ENCODE measurements at regions not wholly inside any gene's neighbourhood (a gene's known extent, or its start where the extent isn't known, plus 50 kb on each side); places are given as distances from the start of the nearest gene placed in this dataset.

DNA sequence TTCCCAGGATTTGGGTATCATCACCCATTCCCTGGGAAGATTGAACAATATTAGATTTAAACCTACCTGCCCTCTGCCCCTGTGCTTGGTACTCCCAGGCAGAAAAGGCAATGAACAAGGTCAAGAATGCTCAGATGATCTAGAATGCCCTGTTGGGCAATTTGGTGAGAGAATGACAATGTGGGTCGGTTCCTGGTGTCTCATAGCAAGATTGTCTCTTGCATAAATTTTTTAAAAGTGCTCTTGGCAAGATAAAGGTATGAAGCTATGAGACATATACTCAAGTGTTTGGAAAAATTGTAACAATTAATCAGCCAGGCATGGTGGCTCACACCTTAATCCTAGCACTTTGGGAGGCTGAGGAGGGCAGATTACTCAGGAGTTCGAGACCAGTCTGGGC, 86.0 kb upstream of the OTX2 start (continued):
- TF ChIP-seq, protein P1, sequence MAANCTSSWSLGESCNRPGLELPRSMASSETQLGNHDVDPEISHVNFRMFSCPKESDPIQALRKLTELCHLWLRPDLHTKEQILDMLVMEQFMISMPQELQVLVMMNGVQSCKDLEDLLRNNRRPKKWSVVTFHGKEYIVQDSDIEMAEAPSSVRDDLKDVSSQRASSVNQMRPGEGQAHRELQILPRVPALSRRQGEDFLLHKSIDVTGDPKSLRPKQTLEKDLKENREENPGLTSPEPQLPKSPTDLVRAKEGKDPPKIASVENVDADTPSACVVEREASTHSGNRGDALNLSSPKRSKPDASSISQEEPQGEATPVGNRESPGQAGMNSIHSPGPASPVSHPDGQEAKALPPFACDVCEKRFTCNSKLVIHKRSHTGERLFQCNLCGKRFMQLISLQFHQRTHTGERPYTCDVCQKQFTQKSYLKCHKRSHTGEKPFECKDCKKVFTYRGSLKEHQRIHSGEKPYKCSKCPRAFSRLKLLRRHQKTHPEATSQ (tag by site-specific recombination; IDR thresholded peaks at IDR 0.05): no peak
- TF ChIP-seq ZNF510 (tag by site-specific recombination; IDR thresholded peaks at IDR 0.05; ENCODE audit: insufficient replicate concordance): no peak

GRCh38 chr14:56895154-56895553, 84.9 kb upstream of the OTX2 start:
- ChIA-PET CTCF (interaction anchor here (0.6 kb wide), 1 partner anchor 282 kb away, joined by 3 read pairs; no protein-coding TSS in a partner anchor), POLR2A (interaction anchor here (0.7 kb wide), 1 partner anchor 38 kb away, joined by 5 read pairs; no protein-coding TSS in a partner anchor)
- TF ChIP-seq GLI2 (tag by site-specific recombination; IDR thresholded peaks at IDR 0.05; ENCODE audit: borderline replicate concordance, low read depth): no peak
- TF ChIP-seq, protein P2, sequence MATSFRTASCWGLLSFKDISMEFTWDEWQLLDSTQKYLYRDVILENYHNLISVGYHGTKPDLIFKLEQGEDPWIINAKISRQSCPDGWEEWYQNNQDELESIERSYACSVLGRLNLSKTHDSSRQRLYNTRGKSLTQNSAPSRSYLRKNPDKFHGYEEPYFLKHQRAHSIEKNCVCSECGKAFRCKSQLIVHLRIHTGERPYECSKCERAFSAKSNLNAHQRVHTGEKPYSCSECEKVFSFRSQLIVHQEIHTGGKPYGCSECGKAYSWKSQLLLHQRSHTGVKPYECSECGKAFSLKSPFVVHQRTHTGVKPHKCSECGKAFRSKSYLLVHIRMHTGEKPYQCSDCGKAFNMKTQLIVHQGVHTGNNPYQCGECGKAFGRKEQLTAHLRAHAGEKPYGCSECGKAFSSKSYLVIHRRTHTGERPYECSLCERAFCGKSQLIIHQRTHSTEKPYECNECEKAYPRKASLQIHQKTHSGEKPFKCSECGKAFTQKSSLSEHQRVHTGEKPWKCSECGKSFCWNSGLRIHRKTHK (tag by site-specific recombination; IDR thresholded peaks at IDR 0.05): no peak
- TF ChIP-seq MYNN (tag by site-specific recombination; IDR thresholded peaks at IDR 0.05; ENCODE audit: borderline replicate concordance): no peak
- TF ChIP-seq, protein P3, sequence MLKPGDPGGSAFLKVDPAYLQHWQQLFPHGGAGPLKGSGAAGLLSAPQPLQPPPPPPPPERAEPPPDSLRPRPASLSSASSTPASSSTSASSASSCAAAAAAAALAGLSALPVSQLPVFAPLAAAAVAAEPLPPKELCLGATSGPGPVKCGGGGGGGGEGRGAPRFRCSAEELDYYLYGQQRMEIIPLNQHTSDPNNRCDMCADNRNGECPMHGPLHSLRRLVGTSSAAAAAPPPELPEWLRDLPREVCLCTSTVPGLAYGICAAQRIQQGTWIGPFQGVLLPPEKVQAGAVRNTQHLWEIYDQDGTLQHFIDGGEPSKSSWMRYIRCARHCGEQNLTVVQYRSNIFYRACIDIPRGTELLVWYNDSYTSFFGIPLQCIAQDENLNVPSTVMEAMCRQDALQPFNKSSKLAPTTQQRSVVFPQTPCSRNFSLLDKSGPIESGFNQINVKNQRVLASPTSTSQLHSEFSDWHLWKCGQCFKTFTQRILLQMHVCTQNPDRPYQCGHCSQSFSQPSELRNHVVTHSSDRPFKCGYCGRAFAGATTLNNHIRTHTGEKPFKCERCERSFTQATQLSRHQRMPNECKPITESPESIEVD (tag by site-specific recombination; IDR thresholded peaks at IDR 0.05): no peak
- TF ChIP-seq ZNF138 (tag by site-specific recombination; IDR thresholded peaks at IDR 0.05; ENCODE audit: borderline replicate concordance): no peak
- no peak for TF ChIP-seq ZNF146 (tag by site-specific recombination; IDR thresholded peaks at IDR 0.05)
- TF ChIP-seq, protein P4, sequence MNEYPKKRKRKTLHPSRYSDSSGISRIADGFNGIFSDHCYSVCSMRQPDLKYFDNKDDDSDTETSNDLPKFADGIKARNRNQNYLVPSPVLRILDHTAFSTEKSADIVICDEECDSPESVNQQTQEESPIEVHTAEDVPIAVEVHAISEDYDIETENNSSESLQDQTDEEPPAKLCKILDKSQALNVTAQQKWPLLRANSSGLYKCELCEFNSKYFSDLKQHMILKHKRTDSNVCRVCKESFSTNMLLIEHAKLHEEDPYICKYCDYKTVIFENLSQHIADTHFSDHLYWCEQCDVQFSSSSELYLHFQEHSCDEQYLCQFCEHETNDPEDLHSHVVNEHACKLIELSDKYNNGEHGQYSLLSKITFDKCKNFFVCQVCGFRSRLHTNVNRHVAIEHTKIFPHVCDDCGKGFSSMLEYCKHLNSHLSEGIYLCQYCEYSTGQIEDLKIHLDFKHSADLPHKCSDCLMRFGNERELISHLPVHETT (tag by site-specific recombination; IDR thresholded peaks at IDR 0.05): no peak
- no peak for TF ChIP-seq OSR2 (tag by site-specific recombination; IDR thresholded peaks at IDR 0.05)
- TF ChIP-seq, protein P5, sequence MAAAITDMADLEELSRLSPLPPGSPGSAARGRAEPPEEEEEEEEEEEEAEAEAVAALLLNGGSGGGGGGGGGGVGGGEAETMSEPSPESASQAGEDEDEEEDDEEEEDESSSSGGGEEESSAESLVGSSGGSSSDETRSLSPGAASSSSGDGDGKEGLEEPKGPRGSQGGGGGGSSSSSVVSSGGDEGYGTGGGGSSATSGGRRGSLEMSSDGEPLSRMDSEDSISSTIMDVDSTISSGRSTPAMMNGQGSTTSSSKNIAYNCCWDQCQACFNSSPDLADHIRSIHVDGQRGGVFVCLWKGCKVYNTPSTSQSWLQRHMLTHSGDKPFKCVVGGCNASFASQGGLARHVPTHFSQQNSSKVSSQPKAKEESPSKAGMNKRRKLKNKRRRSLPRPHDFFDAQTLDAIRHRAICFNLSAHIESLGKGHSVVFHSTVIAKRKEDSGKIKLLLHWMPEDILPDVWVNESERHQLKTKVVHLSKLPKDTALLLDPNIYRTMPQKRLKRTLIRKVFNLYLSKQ (tag by site-specific recombination; IDR thresholded peaks at IDR 0.05; ENCODE audit: borderline replicate concordance): no peak
- H3K4me3 ChIP-seq (ENCODE audit: low read depth, low read length): no peak overlapping the region
- H3K9me3 ChIP-seq (ENCODE audit: control insufficient read depth, insufficient read depth, low read depth, low read length): no peaks in the 10 kb centered on the region
- H3K4me1 ChIP-seq (ENCODE audit: control insufficient read depth, insufficient read depth, low read length): peaks cover 3% of the 10 kb centered on the region; the same call in 1 of the 2 replicates
- H3K36me3 ChIP-seq (ENCODE audit: control insufficient read depth in 2 of 2, insufficient read depth in 1 of 2, low read length in 2 of 2): no peaks in the 10 kb centered on the region
- H3K27ac ChIP-seq (ENCODE audit: extremely low read depth, low read depth, low read length): no peak overlapping the region

GRCh38 chr14:56894591-56894991, 84.3 kb upstream of the OTX2 start:
- POLR2A ChIA-PET: no interaction called here
- CTCF ChIA-PET: no interaction called here
- Histone ChIP-seq H3K4me1 (ENCODE audit: control insufficient read depth, insufficient read depth, low read length) (peaks cover 3% of the 10 kb centered on the region; the same call in 1 of the 2 replicates), H3K27ac (ENCODE audit: extremely low read depth, low read depth, low read length) (no peak overlapping the region), H3K4me3 (ENCODE audit: low read depth, low read length) (no peak overlapping the region), H3K36me3 (ENCODE audit: control insufficient read depth in 2 of 2, insufficient read depth in 1 of 2, low read length in 2 of 2) (no peaks in the 10 kb centered on the region), H3K9me3 (ENCODE audit: control insufficient read depth, insufficient read depth, low read depth, low read length) (no peaks in the 10 kb centered on the region)
- TF ChIP-seq REPIN1 (tag by site-specific recombination; IDR thresholded peaks at IDR 0.05; ENCODE audit: low read depth) (no peak), HOXA7 (CRISPR knock-in tag; IDR thresholded peaks at IDR 0.05; ENCODE audit: borderline replicate concordance) (no peak), ZNF549 (tag by site-specific recombination; IDR thresholded peaks at IDR 0.05) (no peak), BCL11B (tag by site-specific recombination; IDR thresholded peaks at IDR 0.05; ENCODE audit: low read depth) (no peak), PRDM2 (tag by site-specific recombination; IDR thresholded peaks at IDR 0.05; ENCODE audit: borderline replicate concordance) (no peak), ZNF155 (tag by site-specific recombination; IDR thresholded peaks at IDR 0.05) (no peak)
- TF ChIP-seq, protein P2 (tag by site-specific recombination; IDR thresholded peaks at IDR 0.05): no peak
